COLO668 (cell line): ENCODE measurements at regions not wholly inside any gene's neighbourhood (a gene's known extent, or its start where the extent isn't known, plus 50 kb on each side); places are given as distances from the start of the nearest gene placed in this dataset.
A peak's percentile ranks its signal among the peaks of the same experiment; 100 is the strongest.

ENCODE experiments used
- DNase-seq: peaks from one replicate; lab custom pipeline; 2025; ENCODE audit not compliant: unreplicated experiment; lab: John Stamatoyannopoulos, UW

DNA sequence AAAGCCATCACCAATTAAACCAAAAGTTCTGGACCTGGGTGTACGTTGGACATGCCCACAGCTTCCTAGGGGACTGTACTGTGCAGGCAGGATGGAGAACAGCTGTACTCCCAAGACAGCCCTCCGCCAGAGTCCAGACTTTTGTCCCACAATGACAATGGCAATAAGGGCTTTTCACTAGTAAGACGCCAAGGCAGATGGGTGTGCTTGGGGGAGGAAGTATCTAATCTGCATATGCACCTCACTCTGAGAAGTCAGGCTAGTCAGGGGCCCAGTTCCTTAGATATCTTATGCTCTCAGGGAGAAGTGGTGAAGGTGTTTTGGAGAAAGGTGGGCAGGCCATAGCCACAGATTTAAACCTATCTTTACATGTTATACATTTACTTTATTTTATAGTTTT lies 85.1 kb upstream of the USP47 start:
- DNase-seq: no peak

DNA sequence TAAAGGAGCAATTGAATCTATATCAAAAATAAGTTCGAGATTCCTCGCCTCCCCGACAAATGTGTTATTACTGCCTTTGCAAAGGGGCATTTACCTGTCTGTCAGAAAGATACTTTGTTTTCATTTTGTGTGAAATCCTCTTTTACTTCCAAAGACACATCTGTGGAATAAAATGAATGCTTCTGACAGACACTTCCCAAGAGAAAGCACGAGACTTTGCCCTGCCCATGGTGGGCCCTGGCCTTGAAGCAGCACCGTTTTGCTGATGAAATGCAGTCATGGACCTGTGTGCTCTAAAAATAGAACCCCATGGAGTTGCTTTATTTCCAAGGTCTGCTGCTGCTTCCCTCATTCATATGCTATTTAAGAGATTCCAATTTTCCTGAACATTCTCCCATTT lies 85.9 kb upstream of the USP47 start:
- no peak for DNase-seq

DNA sequence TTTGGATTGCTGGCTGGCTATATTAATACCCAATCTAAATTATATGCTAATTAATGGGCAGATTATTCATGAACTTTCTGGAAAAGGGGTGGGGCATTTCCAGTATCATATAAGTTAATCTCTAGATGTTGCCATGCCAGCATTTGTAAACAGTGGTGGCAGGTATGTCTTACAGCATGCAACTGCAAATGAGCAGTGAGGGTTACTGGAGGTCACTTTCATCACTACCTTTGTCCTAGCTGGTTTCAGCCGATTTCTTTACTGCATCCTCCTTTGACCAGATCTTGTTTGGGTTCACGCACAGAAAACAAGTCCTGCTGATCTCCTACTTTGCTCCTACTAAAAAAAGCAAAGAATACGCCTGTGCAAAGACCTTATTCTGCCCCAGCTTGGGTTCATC lies 89.1 kb upstream of the USP47 start:
- no peak for DNase-seq

DNA sequence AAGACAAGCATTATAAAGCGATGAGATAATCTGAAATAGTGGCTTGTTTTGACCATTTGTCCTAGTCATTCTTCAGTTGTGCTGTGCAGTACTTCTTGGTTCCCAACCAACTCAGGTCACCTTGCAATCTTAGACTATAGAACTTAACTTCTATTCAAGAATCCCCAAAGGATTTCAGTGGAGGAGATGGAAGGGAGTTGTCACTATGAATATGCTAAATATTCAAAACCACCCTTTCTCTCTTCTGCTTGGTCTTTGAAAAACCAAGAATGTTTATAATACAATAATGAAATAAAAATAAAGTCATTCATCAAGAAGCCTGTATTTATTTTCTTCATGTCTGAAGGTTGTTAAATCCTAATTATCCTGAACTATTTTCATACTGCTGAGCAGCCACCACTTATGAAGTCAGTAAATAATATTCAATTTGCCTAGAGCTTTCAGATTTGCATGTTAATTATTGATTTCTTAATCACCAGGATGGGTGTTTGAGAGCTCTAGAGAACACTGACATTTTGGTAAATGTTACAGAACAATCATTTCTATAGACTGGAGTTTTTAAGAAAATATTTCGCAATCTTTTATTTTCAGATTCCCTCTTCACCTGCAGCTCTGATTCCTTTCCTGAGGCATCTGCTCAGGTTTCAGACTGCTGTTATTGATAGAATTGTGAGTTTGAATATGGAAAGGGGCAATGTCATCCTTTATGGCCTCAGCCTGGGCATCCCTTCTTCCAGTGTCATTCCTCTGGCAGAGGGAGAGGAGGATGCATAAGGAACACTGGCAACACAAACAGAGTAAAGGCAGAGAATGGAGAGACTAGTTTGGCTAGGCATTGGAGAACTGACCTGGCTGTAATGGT lies 91.5 kb upstream of the USP47 start:
- DNase-seq: no peak

DNA sequence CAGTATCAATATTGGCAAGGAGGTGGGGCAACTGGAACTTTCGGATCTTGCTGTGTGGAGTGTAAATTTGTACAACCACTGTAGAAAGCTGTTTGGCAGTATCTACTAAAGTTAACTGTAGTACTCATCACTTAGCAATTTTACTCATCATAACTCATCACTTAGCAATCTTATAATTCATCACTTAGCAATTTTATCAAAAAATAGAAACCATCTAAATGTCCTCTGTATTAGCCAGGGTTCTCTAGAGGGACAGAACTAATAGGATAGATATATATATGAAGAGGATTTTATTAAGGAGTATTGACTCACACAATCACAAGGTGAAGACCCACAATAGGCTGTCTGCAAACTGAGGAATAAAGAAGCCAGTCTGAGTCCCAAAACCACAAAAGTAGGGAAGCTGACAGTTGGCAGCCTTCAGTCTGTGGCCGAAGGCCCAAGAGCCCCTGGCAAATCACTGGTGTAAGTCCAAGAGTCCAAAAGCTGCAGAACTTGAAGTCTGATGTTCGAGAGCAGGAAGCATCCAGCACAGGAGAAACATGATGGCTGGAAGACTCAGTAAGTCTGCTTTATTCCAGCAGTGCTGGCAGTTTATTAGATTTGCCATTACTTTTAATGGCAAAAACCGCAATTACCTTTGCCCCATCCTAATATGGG lies 92.9 kb upstream of the USP47 start:
- DNase-seq: no peak

DNA sequence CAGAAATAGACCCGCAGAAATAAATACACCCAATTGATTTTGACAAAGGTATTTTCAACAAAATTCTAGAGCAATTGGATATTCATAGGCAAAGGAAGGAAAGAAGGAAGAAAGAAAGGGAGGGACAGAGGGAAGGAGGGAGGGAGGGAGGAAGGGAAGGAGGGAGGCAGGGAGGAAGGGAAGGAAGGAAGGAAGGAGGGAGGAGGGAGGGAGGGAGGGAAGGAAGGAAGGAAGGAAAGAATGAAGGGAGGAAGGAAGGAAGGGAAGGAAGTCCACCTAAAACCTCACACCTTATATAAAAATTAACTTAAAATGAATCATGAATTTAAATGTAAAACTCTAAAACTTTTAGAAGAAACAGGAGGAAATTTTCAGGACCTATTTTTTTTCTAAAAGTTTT lies 94.2 kb upstream of the USP47 start:
- no peak for DNase-seq

DNA sequence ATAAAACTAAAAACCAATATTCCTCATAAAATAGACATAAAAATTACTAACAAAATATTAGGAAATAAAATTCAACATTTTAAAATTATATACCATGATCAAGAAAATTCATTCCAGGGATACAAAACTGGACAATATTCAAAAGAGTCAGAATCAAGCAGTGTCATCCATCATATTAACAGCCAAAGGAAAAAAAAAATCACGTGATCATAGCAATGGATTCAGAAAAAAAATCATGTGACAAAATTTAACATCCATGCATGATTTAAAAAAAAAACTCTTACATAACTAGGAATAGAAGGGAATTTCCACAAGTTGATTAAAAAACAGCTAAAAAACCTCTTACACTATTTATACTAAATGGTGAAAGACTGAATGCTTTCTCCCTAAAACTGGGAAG lies 95.3 kb upstream of the USP47 start:
- no peak for DNase-seq

DNA sequence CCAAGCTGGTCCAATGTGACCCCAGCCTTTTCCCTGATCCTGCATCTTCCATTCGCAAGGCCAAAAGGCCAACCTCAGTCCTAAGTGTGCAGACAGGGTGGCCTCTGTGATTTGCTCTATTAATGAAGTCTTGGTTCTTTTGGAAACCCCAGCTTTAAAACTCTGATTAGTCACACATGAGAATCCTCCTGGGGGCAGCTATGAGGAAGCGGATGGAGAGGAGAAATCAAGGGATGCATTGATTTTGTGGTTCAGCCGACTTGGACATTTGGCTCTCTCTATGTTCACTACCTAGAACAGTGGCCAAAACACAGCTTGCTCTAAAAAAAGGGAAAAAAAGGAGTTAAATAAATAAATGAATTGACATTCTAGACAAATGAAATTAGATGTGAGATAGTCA lies 98.6 kb upstream of the USP47 start:
- DNase-seq: no peak

DNA sequence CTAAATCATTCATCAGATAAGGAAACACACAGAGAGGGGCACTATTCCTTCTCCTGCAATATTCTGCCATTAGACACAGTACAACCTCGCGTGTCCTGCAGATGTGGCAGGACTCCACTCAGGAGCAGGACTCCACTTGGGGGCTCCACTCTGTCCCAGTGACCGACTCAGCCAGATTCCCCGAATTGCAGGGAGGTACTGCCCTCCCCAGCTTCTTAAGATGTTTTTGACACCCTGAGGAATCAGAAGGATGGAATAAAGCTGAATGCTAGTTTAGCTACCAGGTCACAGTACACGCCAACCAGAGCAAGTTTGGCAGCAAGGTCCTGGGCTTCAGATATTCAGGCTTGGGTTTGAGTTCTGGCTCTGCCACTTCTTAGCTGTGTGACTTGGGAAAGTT lies 99.3 kb upstream of the USP47 start:
- DNase-seq: no peak

DNA sequence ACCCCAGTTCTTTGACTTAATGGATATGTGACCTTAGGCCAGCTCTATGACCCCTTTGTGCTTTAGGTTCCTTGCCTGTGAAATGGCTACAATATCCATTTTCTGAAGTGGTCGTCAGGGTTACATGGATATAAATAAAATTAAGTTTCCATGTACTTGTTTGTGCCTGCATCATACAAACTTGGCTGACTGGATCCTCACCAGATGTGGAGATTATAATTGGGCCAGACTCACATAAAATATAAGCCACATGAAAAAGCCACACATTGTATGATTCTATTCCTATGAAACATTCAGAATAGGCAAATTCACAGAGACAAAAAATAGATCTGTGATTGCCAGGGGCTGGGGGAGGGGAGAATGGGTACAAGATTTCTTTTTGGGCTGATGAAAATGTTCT lies 100.9 kb upstream of the USP47 start:
- DNase-seq: no peak

DNA sequence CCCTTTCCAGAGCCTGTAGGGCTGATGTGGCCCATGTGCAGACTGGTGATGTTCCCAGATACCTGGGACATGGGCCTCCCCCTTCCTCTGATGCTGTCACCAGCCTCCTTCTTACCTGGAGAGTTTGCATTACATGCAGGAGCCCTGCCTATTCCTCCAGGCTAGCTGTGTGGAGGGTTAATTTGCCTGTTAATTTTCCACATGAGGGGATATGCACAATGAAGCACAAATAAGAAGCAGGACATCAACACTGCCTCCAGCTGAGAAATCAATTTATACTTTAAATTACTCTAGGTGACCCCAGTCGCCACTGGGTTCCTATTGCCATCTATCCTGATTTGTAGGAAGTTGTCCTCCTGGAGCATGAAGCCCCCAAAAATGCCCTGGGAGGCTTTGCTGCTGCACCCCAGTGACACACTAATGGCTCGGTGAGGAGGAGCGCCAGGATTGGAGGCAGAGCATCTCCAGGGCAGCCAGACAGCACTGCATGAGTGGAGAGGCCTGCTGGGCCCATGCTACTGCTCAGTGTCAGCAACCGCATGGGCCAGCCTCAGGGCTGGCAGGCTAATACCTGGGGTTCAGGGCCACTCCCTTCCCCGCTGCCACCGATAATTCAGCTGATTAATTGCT lies 101.6 kb upstream of the USP47 start:
- no peak for DNase-seq

DNA sequence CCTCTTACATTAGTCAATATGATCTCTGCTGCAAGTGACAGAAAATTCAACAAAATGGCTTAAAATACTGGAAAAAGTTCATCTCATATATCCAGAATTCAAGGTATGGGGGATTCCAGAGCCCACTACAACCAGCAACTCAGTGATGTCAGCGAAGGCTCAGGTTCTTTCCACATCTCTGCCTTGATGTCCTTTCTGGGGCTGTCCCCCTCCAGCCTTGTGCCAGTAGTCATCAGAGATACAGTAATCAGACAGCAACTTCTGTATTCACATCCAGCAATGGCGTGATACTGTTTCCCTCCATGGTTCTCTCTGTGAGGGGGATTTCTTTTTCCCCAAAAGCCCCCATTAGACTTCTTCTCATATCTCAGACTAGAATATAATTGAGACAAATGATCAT lies 103.4 kb upstream of the USP47 start:
- DNase-seq: no peak

DNA sequence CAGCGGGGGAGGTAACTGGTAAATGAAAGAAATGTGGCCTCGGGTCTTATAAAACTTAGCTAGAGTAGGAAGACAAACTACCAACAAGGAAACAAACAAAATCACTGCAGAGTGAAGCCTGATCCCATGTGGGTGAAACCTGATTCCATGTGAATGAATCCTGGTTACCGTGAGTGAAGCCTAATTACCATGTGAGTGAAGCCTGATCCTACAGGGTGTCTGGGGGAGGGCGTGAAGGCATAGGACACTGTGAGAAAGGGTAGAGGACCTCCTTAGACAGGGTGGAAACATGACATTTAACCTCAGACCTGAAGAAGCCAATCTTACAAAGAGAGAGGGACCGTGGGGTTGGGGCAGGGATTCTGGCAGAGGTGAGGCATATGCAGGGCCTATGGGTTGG lies 106.2 kb upstream of the USP47 start:
- DNase-seq: no peak

DNA sequence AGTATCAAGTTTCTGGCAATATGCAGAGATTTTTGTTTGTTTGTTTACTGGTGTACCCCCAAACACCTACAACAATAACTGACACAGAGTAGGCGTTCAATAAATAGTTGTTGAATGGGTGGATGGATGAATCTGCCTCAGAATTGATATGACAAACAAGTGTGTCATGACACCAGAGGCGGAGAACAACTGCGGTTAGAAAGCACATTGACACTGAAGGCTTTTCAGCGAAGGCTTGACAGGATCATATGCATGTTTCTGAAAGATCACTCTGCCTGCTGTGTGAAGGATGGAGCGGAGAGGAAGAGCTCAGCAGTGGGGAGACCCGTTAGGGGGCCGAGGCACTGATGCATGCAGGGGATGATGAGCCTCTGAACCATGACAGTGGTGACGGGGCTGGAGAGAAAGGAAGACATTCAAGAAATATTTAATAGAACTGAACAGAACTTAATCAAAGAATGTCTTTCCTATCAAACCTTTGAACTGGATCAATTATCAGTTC lies 108.5 kb upstream of the USP47 start:
- no peak for DNase-seq

DNA sequence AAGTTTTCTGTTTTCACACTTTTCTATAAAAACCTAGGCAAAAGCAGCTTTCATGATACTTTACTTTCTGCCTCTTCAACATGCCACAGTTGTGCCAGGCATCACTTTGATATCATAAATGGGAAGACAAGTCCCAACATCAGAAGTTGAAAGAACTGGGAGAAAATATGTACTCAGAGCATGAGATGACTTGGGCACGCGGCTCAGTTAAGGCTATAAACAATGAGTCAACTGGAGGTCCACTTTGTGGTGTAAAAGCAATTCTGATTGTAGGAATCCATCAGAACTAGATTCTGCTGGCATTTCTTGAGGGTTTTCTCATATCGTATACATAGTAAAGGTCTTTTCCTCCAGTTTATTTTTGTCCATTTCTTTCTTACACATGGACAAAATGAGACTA lies 109.7 kb upstream of the USP47 start:
- no peak for DNase-seq

DNA sequence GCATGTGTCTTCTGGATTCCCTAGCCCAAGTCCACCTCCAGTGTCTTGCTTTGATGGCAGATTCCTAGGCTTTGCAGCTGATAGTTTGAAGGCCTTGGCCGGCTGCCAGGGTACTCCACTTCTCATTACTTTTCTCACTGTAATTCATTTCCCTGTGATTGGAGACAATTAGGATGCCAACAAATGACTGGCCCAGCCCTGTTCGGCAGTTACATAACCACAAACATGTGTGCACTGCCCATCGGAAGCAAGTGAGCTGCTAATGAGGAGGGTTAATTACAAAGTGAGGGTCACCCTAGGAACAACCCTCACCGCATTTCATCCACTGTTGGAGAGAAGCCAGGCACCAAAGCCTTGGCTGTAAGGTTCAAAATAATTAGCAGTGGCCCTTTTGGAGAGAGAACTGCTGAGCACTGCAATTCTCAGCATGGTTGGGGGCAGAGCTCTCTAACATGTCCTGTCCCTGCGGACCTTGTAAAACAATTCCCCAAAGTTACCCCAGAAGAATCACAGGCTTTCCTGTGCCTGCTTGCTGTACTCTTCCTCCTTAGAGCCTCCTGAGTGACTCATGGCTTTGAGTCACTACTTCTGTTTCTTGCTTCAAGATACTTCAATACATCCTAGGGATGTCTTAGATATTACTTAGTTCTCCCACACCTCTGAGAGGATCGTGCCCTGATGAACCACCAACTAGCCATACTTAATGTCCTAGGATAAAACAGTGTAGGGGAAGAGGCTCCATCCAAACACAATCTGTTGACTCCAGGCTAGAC lies 109.7 kb upstream of the GALNT18 start:
- DNase-seq: peak; percentile 47

DNA sequence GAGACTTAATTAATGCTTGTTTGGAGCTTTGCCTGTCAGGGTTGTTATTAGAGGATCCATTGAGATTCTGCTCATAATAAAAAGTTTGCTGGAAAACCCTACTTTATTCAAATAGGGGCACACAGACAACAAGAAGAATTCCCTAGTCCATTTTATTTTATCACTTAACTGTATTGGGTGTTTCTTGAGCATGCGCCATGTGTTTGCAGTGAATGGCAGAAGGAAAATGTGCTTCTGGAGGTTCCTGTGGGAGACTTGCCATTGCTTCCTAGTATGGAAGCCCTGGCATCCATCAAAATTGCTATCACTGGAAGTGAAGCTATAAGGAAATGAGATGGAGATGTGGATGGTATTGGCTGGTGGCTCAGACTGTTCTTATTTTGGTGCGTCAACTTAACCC lies 106.6 kb upstream of the GALNT18 start:
- DNase-seq: no peak

DNA sequence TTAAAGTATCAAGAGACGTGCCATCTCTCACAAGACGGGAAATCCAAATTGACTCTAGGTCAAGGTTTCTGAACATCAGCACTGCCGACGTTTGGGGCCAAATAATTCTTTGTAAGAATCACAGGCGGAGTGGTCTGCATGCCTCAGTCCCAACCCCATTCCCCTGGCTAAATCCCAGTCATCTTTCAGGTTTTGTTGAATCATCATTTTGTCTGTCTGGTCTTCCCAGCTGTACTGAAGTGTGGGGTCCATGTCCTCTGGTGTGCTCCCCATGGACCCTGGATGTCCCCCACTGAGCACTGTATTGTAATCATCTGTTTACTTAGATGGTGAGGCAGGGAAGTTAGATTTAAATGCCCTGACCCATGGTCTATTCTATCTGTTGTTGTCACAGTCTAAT lies 103.6 kb upstream of the GALNT18 start:
- DNase-seq: no peak

DNA sequence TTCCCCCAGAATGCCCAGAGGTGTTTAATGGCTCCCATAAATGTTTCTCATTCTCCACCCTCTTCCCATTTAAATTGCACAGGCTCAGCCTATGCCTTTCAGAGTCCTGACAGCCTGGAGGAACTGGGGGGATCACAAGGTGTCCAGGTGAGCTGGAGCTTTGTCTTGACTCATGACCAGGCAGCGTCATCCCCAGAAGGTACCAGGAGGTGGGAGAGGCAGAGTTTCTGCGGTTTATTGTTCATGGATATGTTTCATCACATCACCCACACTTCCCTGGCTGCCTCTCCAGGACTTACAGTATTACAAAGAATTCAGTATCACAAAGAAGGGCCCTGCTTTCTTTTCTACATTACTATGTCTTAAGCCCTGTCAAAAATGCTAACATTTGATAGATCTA lies 103.2 kb upstream of the GALNT18 start:
- no peak for DNase-seq

DNA sequence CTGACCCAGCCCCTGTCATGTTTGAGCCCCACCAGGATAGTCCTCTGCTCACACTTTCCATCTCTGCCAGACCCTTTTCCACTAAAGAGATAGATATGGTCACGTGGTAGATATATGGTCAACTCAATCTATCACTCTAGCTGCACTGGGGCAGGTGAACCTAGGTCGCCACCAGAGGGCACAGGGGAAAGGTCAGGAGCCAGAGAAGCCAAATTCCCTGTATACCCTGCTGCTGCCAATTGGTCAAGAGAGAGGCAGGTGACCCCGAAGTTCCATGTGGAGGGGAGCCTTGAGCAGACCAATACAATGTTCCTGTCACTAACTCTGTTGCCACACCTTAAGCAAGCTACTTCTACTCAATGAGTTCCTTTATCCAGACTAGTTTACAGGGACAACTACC lies 101.1 kb upstream of the GALNT18 start:
- no peak for DNase-seq

DNA sequence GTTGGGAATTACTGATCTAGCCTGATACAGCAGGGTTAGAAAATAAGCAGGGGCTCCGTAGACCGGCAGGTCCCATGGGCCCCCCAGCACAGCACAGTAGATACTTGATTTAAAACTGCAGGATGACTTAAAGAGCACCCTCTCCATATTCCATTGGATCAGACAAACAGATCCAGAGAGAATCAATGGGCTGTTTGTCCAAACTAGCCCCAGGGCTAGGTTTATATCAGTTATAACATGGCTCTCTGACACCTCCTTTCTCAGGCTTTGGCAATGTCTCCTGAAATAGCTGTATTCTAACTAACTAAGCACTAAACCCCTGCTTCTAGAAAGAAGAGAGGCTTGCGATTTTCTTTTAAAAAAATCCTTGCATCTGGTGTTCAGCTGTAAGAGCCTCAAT lies 100.4 kb upstream of the GALNT18 start:
- DNase-seq: no peak
